ENCODE measurements at regions not wholly inside any gene's neighbourhood (a gene's known extent, or its start where the extent isn't known, plus 50 kb on each side); places are given as distances from the start of the nearest gene placed in this dataset.

- intact Hi-C loops (cut with micrococcal nuclease): no loop called here
Measured at GRCh38 chr7:156383526-156383925, 257.0 kb upstream of the RNF32 start.

GRCh38 chr7:156380261-156380660 lies 260.3 kb upstream of the RNF32 start:
- no peak overlapping the region for H3K4me3 Mint-ChIP-seq (ENCODE audit: unreplicated experiment)
- no peak overlapping the region for H3K27ac Mint-ChIP-seq (ENCODE audit: low read depth, unreplicated experiment)
- H3K9me3 Mint-ChIP-seq (ENCODE audit: unreplicated experiment): no peaks in the 10 kb centered on the region
- peaks cover 70% of the 10 kb centered on the region for H3K27me3 Mint-ChIP-seq (ENCODE audit: insufficient read depth, unreplicated experiment)
- BruUV-seq (replicated peaks): no TSS peak
- ChIA-PET POLR2A (no interaction called here), CTCF (no interaction called here)
- peak; percentile 50 for DNase-seq (ENCODE audit: unreplicated experiment)
- no peaks in the 10 kb centered on the region for H3K36me3 Mint-ChIP-seq (ENCODE audit: insufficient read depth, unreplicated experiment)
- intact Hi-C loops (cut with micrococcal nuclease): no loop called here
- no peak for TF ChIP-seq CTCF (IDR thresholded peaks at IDR 0.05; ENCODE audit: unreplicated experiment)
- H3K4me1 Mint-ChIP-seq (ENCODE audit: insufficient read depth, unreplicated experiment): no peaks in the 10 kb centered on the region

More at GRCh38 chr7:156383526-156383925, 257.0 kb upstream of the RNF32 start:
- CTCF ChIA-PET: no interaction called here
- H3K36me3 Mint-ChIP-seq (ENCODE audit: insufficient read depth, unreplicated experiment): no peaks in the 10 kb centered on the region
- POLR2A ChIA-PET: interaction anchor here (0.7 kb wide), 1 partner anchor 280 kb away, joined by 3 read pairs; no protein-coding TSS in a partner anchor
- H3K27me3 Mint-ChIP-seq (ENCODE audit: insufficient read depth, unreplicated experiment): peaks cover 43% of the 10 kb centered on the region
- no peak overlapping the region for H3K4me3 Mint-ChIP-seq (ENCODE audit: unreplicated experiment)
- no peak overlapping the region for H3K27ac Mint-ChIP-seq (ENCODE audit: low read depth, unreplicated experiment)
- no peak for DNase-seq (ENCODE audit: unreplicated experiment)
- no peaks in the 10 kb centered on the region for H3K4me1 Mint-ChIP-seq (ENCODE audit: insufficient read depth, unreplicated experiment)
- no TSS peak for BruUV-seq (replicated peaks)
- no peak for TF ChIP-seq CTCF (IDR thresholded peaks at IDR 0.05; ENCODE audit: unreplicated experiment)
- no peaks in the 10 kb centered on the region for H3K9me3 Mint-ChIP-seq (ENCODE audit: unreplicated experiment)

GRCh38 chr7:156379324-156380070 lies 261.1 kb upstream of the RNF32 start:
- Mint-ChIP-seq H3K27ac (ENCODE audit: low read depth, unreplicated experiment) (no peak overlapping the region), H3K4me1 (ENCODE audit: insufficient read depth, unreplicated experiment) (no peaks in the 10 kb centered on the region), H3K9me3 (ENCODE audit: unreplicated experiment) (no peaks in the 10 kb centered on the region), H3K4me3 (ENCODE audit: unreplicated experiment) (no peak overlapping the region), H3K36me3 (ENCODE audit: insufficient read depth, unreplicated experiment) (no peaks in the 10 kb centered on the region), H3K27me3 (ENCODE audit: insufficient read depth, unreplicated experiment) (peaks cover 72% of the 10 kb centered on the region)
- POLR2A ChIA-PET: interaction anchor here (0.9 kb wide), 1 partner anchor 80 kb away, joined by 3 read pairs; no protein-coding TSS in a partner anchor
- intact Hi-C loops (cut with micrococcal nuclease): no loop called here
- no TSS peak for BruUV-seq (replicated peaks)
- DNase-seq (ENCODE audit: unreplicated experiment): no peak
- CTCF ChIA-PET: no interaction called here
- no peak for TF ChIP-seq CTCF (IDR thresholded peaks at IDR 0.05; ENCODE audit: unreplicated experiment)

GRCh38 chr7:156378806-156379205 lies 261.8 kb upstream of the RNF32 start:
- no peak overlapping the region for H3K4me3 Mint-ChIP-seq (ENCODE audit: unreplicated experiment)
- no peak overlapping the region for H3K27ac Mint-ChIP-seq (ENCODE audit: low read depth, unreplicated experiment)
- no peak for TF ChIP-seq CTCF (IDR thresholded peaks at IDR 0.05; ENCODE audit: unreplicated experiment)
- no peaks in the 10 kb centered on the region for H3K9me3 Mint-ChIP-seq (ENCODE audit: unreplicated experiment)
- peaks cover 65% of the 10 kb centered on the region for H3K27me3 Mint-ChIP-seq (ENCODE audit: insufficient read depth, unreplicated experiment)
- intact Hi-C loops (cut with micrococcal nuclease): no loop called here
- no TSS peak for BruUV-seq (replicated peaks)
- H3K36me3 Mint-ChIP-seq (ENCODE audit: insufficient read depth, unreplicated experiment): no peaks in the 10 kb centered on the region
- no peaks in the 10 kb centered on the region for H3K4me1 Mint-ChIP-seq (ENCODE audit: insufficient read depth, unreplicated experiment)
- ChIA-PET CTCF (no interaction called here), POLR2A (interaction anchor here (0.9 kb wide), 1 partner anchor 81 kb away, joined by 3 read pairs; no protein-coding TSS in a partner anchor)
- DNase-seq (ENCODE audit: unreplicated experiment): no peak

Data from MCF 10A (cell line).